ENCODE measurements at regions not wholly inside any gene's neighbourhood (a gene's known extent, or its start where the extent isn't known, plus 50 kb on each side); places are given as distances from the start of the nearest gene placed in this dataset.

GRCh38 chr9:556199-556598, 285.3 kb upstream of the DMRT1 start:
- no peak for TF ChIP-seq SIN3A (IDR thresholded peaks at IDR 0.05; ENCODE audit: borderline replicate concordance, low read depth, low read length)
- TF ChIP-seq RFX5 (IDR thresholded peaks at IDR 0.05; ENCODE audit: low read length), result no peak
- TF ChIP-seq CTCF (IDR thresholded peaks at IDR 0.05), result no peak

All from SK-N-SH (cell line).